NCI-H748 (cell line): ENCODE measurements at regions not wholly inside any gene's neighbourhood (a gene's known extent, or its start where the extent isn't known, plus 50 kb on each side); places are given as distances from the start of the nearest gene placed in this dataset.

Source experiments
- DNase-seq: peaks from one replicate; lab custom pipeline; 2025; ENCODE audit not compliant: unreplicated experiment; lab: John Stamatoyannopoulos, UW

DNA sequence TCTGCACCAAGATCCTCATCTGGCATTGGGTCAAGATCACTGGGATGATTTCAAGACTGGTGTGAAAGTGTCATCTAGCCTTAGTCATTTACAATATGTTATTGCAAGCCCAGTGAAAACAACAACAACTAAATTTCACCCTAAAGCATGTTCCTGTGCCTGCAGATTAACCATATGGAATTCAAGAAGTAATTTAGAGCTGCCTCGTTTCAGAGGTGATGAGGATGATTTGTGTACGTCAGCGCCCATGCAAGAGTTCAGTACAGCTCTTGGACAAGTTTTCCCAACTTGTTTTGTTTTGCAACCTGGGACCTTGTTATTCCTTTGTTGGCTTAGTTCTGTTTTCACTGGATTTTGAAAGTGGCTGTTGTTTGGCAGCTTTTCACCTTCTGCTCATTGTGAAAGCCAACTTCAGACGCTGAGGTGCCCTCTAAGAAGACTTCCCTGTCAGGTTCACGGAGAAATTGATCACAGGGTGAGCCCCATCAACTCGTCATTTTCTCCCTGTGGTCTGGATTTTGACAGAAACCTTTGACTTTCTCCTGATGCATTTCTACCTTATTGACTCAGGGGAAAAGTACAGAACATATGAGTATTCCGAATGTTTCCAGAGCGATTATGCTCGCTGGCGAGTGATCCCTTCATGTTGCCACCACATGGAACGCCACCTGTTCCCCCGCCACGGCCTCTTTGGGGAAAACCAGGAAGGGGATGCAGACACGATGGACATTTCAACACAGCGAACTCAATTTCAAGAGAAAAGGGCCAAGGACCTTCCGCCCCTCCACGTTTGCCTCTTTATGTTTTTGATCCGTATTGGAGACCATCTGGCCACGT, 85.6 kb downstream of the FOXL1 start:
- DNase-seq: no peak

DNA sequence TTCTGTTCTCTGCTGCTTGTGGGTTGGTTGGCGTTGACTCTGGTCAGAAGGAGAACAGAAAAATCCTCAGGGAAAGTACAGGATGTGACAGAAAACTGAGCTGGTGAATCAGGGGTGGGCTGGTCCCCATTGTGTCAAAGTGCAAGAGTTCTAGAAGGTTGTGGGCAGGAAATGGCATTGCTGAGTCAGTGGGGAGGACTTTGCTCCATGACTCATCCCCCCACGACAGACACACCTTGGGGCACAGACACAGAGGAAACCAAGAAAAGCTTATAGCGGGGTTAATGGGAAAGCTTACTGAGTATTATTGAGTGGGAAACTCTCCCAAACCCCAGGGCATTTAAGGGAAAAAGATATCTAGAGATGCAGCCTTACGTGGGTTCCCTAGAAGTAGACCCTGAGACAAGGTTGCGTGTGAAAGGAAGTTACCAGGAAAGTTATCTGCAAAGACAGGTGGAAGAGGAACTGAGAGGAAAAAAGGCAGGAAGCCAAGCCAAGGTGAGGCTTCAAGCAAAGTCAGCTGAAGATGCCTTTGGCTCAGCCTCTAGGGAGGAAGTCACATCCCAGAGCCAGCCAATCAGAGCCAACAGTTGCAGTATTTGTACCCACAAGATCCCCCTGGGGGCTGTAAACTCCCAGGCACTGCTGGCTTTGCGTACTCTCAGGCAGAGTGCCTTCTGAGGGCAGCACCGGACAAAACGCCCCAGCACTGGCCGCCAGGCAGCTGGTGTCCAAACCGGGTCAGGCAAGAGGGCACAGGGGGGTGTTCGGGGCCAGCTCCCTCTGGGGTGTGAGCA, 86.4 kb downstream of the FOXL1 start:
- DNase-seq: no peak

GRCh38 chr16:86665319-86665675, 86.9 kb downstream of the FOXL1 start:
- DNase-seq: no peak

GRCh38 chr16:86665929-86666328, 87.6 kb downstream of the FOXL1 start:
- DNase-seq: no peak

- DNase-seq: no peak
These were observed 88.7 kb downstream of the FOXL1 start for GRCh38 chr16:86667035-86667434.

GRCh38 chr16:86668136-86668910, 90.0 kb downstream of the FOXL1 start:
- no peak for DNase-seq

DNA sequence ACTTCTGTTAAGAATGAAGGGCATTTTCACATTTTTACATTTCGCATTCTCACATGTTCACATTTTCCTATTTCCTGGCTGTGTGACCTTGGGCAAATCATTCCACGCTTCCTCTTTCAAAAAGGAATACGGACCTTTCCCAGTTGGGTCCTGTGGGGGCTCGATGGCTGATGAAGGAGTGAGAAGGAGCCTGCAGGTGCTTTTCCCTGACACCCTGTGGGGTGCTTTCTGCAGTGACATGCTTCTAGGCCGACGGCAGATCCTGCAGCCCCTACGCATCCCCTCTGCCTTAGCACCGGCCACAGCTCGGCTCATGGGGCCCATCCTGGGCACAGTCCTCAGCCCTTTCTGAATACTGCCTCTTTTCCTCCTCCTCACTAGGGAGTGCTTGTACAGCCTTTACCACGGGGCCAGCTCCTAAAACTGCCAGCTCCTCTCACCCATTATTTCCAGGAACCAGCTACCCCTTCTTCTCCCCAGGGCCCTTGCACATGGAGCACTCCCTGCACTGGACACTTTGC, 91.0 kb downstream of the FOXL1 start:
- DNase-seq: no peak

- DNase-seq: no peak
These were observed 91.8 kb downstream of the FOXL1 start for GRCh38 chr16:86669937-86670749.

- DNase-seq: no peak
These were observed 92.4 kb downstream of the FOXL1 start for GRCh38 chr16:86670750-86671234.

DNA sequence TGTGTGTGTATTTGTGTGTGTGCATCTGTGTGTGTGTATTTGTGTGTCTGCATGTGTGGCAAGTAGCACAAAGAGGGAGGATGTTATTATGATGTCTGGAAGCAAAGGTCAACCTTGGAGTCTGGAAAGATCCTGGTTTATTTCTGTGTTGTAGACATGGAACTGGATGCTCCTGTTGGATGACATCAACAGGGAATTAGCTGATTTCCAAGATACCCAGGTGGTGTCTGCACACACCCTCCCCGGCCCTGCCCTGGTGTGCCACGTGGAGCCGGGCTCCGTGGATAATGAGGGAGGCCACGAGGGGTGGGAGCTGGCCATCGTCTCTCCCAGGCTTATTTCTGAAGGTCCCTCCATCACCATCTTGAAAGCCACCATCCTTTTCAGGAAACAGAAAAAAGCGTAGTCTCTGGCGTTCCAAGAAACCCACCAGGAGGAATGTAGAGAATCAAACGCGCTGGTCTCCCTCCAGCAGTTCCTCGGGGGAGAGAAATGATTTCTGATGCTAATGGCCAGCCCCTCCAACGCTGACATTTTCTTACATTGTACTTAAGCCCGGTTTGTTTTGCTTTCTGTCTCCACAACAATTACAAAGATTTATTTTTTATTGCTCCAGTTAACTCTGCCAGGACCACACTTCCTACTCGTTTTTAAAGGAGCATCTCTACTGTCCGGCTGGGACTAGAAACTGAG, 93.3 kb downstream of the FOXL1 start:
- no peak for DNase-seq

DNA sequence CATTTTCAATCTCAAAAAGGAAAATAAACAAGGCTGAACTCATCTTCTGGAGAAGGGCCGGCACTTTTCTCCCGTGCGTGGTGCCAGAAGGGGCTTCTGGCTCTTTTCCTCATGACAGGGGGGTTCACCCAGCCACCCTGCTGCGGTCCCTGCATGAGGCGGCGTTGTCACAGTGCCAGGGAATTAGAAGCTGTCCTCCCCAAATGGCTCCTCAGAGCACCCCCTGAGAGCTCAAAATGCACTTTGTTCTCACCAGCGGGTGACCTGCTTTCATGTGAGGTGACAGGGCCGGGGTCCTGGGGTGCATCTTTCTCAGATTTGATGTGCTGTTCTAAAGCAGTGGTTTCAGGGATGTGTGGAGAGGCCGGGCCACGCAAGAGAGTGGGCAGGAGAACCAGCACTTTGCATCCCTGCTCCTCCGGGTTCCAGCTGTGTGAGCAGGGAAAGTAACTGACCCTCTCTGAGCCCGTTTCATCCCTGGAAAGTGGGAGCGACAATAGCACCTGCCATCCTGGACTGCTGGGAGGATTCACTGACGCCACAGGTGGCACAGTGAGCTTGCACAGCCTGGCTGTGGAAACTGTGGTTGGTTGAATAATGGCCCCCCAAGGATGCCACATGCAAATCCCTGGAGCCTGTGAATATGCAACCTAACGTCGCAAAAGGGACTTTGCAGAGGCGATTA, 94.0 kb downstream of the FOXL1 start:
- no peak for DNase-seq

GRCh38 chr16:86673090-86673955, 95.0 kb downstream of the FOXL1 start:
- no peak for DNase-seq

- no peak for DNase-seq
These were observed 95.7 kb downstream of the FOXL1 start for GRCh38 chr16:86673956-86674453.

DNA sequence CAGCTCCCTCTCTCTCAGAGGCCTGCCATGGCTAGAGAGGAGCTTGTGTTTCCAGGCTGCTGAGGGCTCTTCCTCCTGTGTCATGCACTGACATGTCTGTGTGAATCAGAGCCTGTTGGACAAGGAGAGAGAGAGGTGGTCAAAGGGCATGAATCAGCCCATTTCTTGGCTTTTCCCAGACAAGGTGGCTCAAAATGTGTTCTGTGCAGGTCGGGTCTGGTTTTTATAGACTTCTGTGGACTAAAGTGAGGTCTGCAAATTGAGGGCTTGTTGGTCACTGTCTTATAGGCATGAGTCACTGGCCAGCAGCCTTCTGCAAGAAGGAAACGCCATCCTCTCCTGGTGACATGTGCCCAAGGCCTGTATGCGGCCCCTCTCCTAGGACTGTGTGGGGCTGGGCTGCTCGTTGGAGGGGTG, 97.9 kb downstream of the FOXL1 start:
- no peak for DNase-seq

DNA sequence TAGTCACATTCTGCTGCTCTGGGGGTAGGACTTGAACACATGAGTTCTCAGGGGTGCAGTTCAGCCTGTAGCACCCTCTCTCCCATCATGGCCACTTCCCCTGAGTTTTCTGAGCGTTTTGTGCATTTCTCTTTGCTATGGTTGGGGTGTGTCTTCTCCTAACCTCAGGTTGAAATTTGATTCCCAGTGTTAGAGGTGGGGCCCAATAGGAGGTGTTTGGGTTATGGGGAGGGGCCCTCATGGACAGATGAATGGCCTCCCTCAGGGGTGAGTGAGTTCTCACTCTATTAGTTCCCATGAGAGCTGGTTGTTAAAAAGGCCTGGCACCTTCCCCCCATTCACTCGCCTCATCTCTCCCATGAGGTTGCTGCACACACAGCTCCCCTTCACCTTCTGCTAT, 101.1 kb downstream of the FOXL1 start:
- DNase-seq: no peak

- DNase-seq: no peak
These were observed 101.8 kb downstream of the FOXL1 start for GRCh38 chr16:86680162-86680561.

- no peak for DNase-seq
These were observed 102.3 kb downstream of the FOXL1 start for GRCh38 chr16:86680661-86681030.
